Neural progenitor cell (in vitro differentiated cells): ENCODE measurements at regions not wholly inside any gene's neighbourhood (a gene's known extent, or its start where the extent isn't known, plus 50 kb on each side); places are given as distances from the start of the nearest gene placed in this dataset.

Source experiments
- EZH2 ChIP-seq: fragments of 200-600 bp; sonication (generic); IDR thresholded peaks from 2 replicates; pipeline ENCODE4 v1.6.1; 2017; ENCODE audit warnings: antibody characterized with exemption, mild to moderate bottlenecking, moderate library complexity
- EZH2phosphoT487 ChIP-seq: fragments of 200-600 bp; sonication (generic); IDR thresholded peaks from 2 replicates; pipeline ENCODE4 v1.6.1; 2017; ENCODE audit warnings: antibody characterized with exemption
- TF ChIP-seq, protein P1 (sequence below): fragments of 200-600 bp; sonication (generic); IDR thresholded peaks from 2 replicates; pipeline ENCODE4 v1.5.1; 2017; ENCODE audit warnings: antibody characterized with exemption, mild to moderate bottlenecking

DNA sequence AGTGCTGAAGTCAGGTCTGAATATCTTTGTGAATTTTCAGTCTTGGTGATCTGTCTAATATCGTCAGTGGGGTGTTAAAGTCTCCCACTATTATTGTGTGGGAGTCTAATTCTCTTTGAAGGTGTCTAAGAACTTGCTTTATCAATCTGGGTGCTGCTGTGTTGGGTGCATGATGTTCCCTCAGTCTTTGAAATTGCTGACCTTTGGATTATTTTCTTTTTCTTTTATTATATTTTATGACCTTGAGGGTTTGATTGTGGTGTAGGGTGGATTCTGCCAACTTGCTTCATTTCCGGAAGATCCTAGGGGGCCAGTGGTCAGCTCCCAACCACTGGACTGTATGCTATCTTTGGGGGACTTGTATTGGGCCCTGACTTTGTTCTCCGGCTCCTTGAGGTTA lies 415.3 kb downstream of the USP25 start:
- TF ChIP-seq, protein P1, sequence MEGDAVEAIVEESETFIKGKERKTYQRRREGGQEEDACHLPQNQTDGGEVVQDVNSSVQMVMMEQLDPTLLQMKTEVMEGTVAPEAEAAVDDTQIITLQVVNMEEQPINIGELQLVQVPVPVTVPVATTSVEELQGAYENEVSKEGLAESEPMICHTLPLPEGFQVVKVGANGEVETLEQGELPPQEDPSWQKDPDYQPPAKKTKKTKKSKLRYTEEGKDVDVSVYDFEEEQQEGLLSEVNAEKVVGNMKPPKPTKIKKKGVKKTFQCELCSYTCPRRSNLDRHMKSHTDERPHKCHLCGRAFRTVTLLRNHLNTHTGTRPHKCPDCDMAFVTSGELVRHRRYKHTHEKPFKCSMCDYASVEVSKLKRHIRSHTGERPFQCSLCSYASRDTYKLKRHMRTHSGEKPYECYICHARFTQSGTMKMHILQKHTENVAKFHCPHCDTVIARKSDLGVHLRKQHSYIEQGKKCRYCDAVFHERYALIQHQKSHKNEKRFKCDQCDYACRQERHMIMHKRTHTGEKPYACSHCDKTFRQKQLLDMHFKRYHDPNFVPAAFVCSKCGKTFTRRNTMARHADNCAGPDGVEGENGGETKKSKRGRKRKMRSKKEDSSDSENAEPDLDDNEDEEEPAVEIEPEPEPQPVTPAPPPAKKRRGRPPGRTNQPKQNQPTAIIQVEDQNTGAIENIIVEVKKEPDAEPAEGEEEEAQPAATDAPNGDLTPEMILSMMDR = no peak
- TF ChIP-seq EZH2phosphoT487 (no peak), EZH2 (no peak)
